Erythroblast (primary cell): ENCODE measurements at regions not wholly inside any gene's neighbourhood (a gene's known extent, or its start where the extent isn't known, plus 50 kb on each side); places are given as distances from the start of the nearest gene placed in this dataset.

Source experiments
- GATA1 ChIP-seq: IDR thresholded peaks from 2 replicates; pipeline ENCODE4 v1.6.1; 2011; ENCODE audit warnings: low read depth, mild to moderate bottlenecking, control low read depth, low read length, moderate library complexity
- POLR2A ChIP-seq: IDR thresholded peaks from 2 replicates; pipeline ENCODE4 v1.6.1; 2011; ENCODE audit warnings: mild to moderate bottlenecking, low read length

DNA sequence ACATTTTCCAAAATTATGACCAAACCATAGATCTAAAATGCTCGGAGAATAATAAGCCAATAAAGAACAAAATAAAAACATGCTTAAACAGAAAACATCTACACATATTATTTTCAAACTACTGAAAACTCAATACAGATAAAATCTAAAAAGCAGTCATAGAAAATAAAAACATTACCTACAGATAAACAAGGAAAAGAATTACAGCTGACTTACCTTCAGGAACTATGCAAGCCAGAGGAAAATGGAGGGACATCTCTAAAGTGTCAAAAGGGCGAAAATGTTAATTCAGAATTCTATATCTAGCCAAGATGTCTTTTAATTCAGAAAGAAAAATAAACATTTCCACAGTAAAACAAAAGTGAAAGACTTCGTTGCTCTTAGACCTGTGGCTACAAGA, 112.9 kb upstream of the GYPC start:
- TF ChIP-seq POLR2A (no peak), GATA1 (no peak)
